Right lobe of liver (tissue), 6 donors: ENCODE measurements at regions not wholly inside any gene's neighbourhood (a gene's known extent, or its start where the extent isn't known, plus 50 kb on each side); places are given as distances from the start of the nearest gene placed in this dataset.
A peak's percentile ranks its signal among the peaks of the same experiment; 100 is the strongest.

ENCODE experiments used
- ATAC-seq, 4 donors: fragments of 200-7000 bp; cut with Tn5 transposase; one replicate each; pipeline ENCODE4 v1.9.1; 2020; ENCODE audit warnings: mild to moderate bottlenecking in 4 of 4, moderate library complexity in 4 of 4
- DNase-seq, 3 donors: peaks; one replicate each; pipeline ENCODE4 v3.0.0-alpha.2; 2020
- H3K27ac ChIP-seq, 3 donors: fragments of 200-600 bp; one replicate each; pipeline ENCODE4 v1.8.0; 2022
- H3K27me3 ChIP-seq, 2 donors: fragments of 200-600 bp; one replicate each; pipeline ENCODE4 v1.8.0; 2022
- H3K36me3 ChIP-seq, 4 donors: fragments of 200-600 bp; sonication (generic) in 1 of 4; one replicate each; pipeline versions ENCODE4 v1.5.1 to v1.8.0; 2017 to 2022; ENCODE audit warnings: control low read depth in 1 of 4
- H3K4me1 ChIP-seq, 4 donors: fragments of 200-600 bp; sonication (generic) in 1 of 4; one replicate each; pipeline versions ENCODE4 v1.5.1 to v1.8.0; 2017 to 2022; ENCODE audit warnings: control low read depth in 1 of 4
- H3K4me3 ChIP-seq, 3 donors: fragments of 200-600 bp; one replicate each; pipeline ENCODE4 v1.8.0; 2022
- H3K9me3 ChIP-seq, 4 donors: fragments of 200-600 bp; sonication (generic) in 1 of 4; one replicate each; pipeline versions ENCODE4 v1.5.1 to v1.8.0; 2017 to 2022; ENCODE audit warnings: control low read depth in 1 of 4
- CTCF ChIP-seq, 4 donors: fragments of 200-600 bp in 3 of 4; fragments of 450-650 bp in 1 of 4; IDR thresholded peaks; one replicate each; pipeline versions ENCODE4 v1.5.1 to v1.8.0; 2016 to 2022; ENCODE audit warnings: antibody characterized with exemption in 4 of 4, mild to moderate bottlenecking in 2 of 4
- POLR2A ChIP-seq: fragments of 450-650 bp; IDR thresholded peaks from one replicate; pipeline ENCODE4 v1.6.1; 2017; ENCODE audit warnings: antibody characterized with exemption, mild to moderate bottlenecking
- WGBS: methylation state at CpG from one replicate; pipeline ENCODE4 v1.1.6; 2018; ENCODE audit warnings: low coverage, low lambda C conversion rate; ENCODE audit not compliant: insufficient coverage; ENCODE audit errors: missing lambda C conversion rate; 5-methylcytosine and 5-hydroxymethylcytosine counted together
- intact Hi-C, 2 donors: fragments of 100-400 bp; cut with DNase I; formaldehyde crosslinking; loops; one replicate each; pipeline versions ENCODE4 v1.11.2 to v1.14.1; 2022
- donor health status: DM: no; HTN: yes; CAD: no.
- donor health status: DM: no; HTN: no; CAD: no.
- donor health status: DM: no; HTN: no; CAD: no.
- donor health status: DM: no; HTN: yes; CAD: no.
- donor health status: DM: no; HTN: yes; CAD: no.

DNA sequence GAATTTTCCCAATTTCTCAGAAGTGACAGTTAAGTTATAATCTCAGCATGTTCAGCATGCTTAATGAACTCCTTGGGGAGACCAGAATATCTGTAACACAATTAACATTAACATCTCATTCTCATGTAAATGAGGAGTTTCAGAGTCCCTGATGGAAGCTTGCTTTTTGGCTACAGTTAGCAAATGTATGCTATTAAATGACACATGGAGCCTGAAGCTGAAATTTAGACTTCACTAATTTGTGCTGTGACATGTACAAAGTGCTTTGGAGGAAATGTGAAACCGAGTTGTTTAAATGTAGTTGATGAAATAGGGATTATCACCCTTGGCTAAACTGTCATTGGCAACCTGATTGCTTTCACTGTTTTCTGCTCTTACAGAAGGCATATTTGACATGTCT, 2265.1 kb upstream of the PCDH20 start:
- Histone ChIP-seq H3K9me3 (no peaks in the 10 kb centered on the region), H3K36me3 (no peaks in the 10 kb centered on the region), H3K4me1 (no peaks in the 10 kb centered on the region), H3K27me3 (no peaks in the 10 kb centered on the region), H3K4me3 (no peak overlapping the region), H3K27ac (no peak overlapping the region)
- WGBS, result 9% methylated on average over 1 of the region's 1 CpG
- TF ChIP-seq CTCF (IDR thresholded peaks at IDR 0.05), result no peak
- no peak for TF ChIP-seq POLR2A
- intact Hi-C loops, result no loop called here
- no peak for ATAC-seq
- no peak for DNase-seq

DNA sequence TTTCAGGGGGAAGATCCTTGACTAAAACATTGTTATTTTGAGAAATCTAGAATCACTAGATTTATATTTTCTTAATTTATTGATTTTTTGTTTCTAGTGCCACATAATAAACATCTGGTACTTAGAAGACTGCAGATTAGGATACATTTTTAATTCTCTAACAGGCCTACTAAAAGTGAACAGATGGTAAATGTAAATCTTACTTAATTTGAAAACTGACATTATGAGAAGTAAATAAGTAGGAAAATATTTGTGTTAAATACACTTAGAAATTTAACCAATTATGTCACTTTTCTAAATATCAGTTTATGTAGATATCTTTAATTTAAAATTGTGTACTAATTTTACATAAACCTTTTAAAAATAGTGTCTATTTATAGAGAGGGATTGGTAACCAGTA, 2255.6 kb upstream of the PCDH20 start:
- Histone ChIP-seq H3K27me3 (no peaks in the 10 kb centered on the region), H3K27ac (no peak overlapping the region), H3K4me3 (no peak overlapping the region), H3K9me3 (no peaks in the 10 kb centered on the region), H3K4me1 (no peaks in the 10 kb centered on the region), H3K36me3 (no peaks in the 10 kb centered on the region)
- no peak for TF ChIP-seq CTCF (IDR thresholded peaks at IDR 0.05)
- no peak for TF ChIP-seq POLR2A
- intact Hi-C loops, result no loop called here
- no peak for ATAC-seq
- DNase-seq, result no peak

GRCh38 chr13:63651394-63651793, 2235.7 kb upstream of the PCDH20 start:
- ATAC-seq (no peak), DNase-seq (no peak)
- Histone ChIP-seq H3K4me1 (no peaks in the 10 kb centered on the region), H3K9me3 (no peaks in the 10 kb centered on the region), H3K4me3 (no peak overlapping the region), H3K27ac (no peak overlapping the region), H3K27me3 (no peaks in the 10 kb centered on the region), H3K36me3 (no peaks in the 10 kb centered on the region)
- no peak for TF ChIP-seq POLR2A
- no peak for TF ChIP-seq CTCF (IDR thresholded peaks at IDR 0.05)
- intact Hi-C loops, result no loop called here
- 92% methylated on average over 1 of the region's 1 CpG for WGBS

DNA sequence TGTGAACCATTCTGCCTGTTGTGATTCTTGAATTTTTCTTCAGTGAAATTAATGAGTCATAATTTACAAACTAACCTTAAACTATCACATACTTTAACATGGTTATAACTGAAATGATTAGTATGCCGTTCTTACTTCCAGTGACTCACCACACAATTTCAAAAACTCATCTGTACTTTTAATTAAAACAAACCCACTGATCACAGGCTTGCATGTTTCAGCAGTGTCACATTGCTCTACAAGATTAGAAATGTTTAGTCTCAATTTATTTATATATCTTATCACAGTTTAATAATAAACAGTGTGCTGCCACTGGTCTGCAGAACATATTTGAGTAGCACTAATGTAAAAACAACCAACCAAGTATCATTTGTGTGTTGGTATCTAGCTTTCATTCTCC, 2227.9 kb upstream of the PCDH20 start:
- DNase-seq (no peak), ATAC-seq (no peak)
- TF ChIP-seq POLR2A (no peak), CTCF (IDR thresholded peaks at IDR 0.05) (no peak)
- 47% methylated on average over 1 of the region's 1 CpG for WGBS
- H3K27ac ChIP-seq, result no peak overlapping the region
- no peaks in the 10 kb centered on the region for H3K4me1 ChIP-seq
- H3K27me3 ChIP-seq, result no peaks in the 10 kb centered on the region
- H3K36me3 ChIP-seq, result no peaks in the 10 kb centered on the region
- H3K4me3 ChIP-seq, result no peak overlapping the region
- intact Hi-C loops, result no loop called here
- no peaks in the 10 kb centered on the region for H3K9me3 ChIP-seq

- intact Hi-C loops, result no loop called here
- no peak for DNase-seq
- TF ChIP-seq CTCF (IDR thresholded peaks at IDR 0.05) (peak in 3 of 4 donors; percentile 10 to 13 (median 11)), POLR2A (no peak)
- Histone ChIP-seq H3K27ac (no peak overlapping the region), H3K4me3 (no peak overlapping the region), H3K4me1 (no peaks in the 10 kb centered on the region), H3K27me3 (no peaks in the 10 kb centered on the region), H3K9me3 (no peaks in the 10 kb centered on the region), H3K36me3 (no peaks in the 10 kb centered on the region)
- WGBS, result 26% methylated on average over 6 of the region's 6 CpGs
- peak in 3 of 4 donors; percentile 23 to 33 (median 31) for ATAC-seq
Measured at GRCh38 chr13:63636316-63636993, 2220.8 kb upstream of the PCDH20 start.
